GM23338 (cell line): ENCODE measurements at regions not wholly inside any gene's neighbourhood (a gene's known extent, or its start where the extent isn't known, plus 50 kb on each side); places are given as distances from the start of the nearest gene placed in this dataset.

Experiments used
- CTCF ChIP-seq, 2 experiments: fragments of 200-600 bp in 1 of 2; sonication (generic) in 1 of 2; conservative IDR thresholded peaks; 2 replicates each; pipeline versions ENCODE4 v1.5.1 to v1.6.1; 2016 to 2017; ENCODE audit warnings: antibody characterized with exemption in 2 of 2, low read depth in 2 of 2, mild to moderate bottlenecking in 2 of 2, moderate library complexity in 1 of 2
- JUNB ChIP-seq: IDR thresholded peaks from one replicate; pipeline ENCODE4 v1.6.1; 2016; ENCODE audit warnings: antibody characterized with exemption; ENCODE audit not compliant: unreplicated experiment

GRCh38 chr6:19004176-19004575, 617.0 kb downstream of the RNF144B start:
- TF ChIP-seq JUNB (no peak), CTCF (conservative IDR thresholded peaks at IDR 0.05; ENCODE audit: low read depth in 2 of 2) (no peak)
